Gastrocnemius medialis (tissue), 4 donors: ENCODE measurements at regions not wholly inside any gene's neighbourhood (a gene's known extent, or its start where the extent isn't known, plus 50 kb on each side); places are given as distances from the start of the nearest gene placed in this dataset.

Source experiments
- ATAC-seq, 2 donors: fragments of 150-250 bp; one replicate each; pipeline ENCODE4 v1.9.1; 2016
- DNase-seq, 2 donors: peaks; one replicate each; pipeline ENCODE4 v3.0.0-alpha.2; 2019
- H3K27ac ChIP-seq, 4 donors: fragments of 200-600 bp; sonication (generic); 1 replicate in 1 of 4; 2 replicates in 3 of 4; pipeline ENCODE4 v1.5.1; 2016 to 2018; ENCODE audit warnings: mild to moderate bottlenecking in 2 of 4, moderate library complexity in 1 of 4
- H3K27me3 ChIP-seq, 3 donors: fragments of 200-600 bp; sonication (generic) in 2 of 3; 1 replicate in 1 of 3; 2 replicates in 2 of 3; pipeline versions ENCODE4 v1.5.1 to v1.6.0; 2016 to 2019; ENCODE audit warnings: mild to moderate bottlenecking in 1 of 3, moderate library complexity in 1 of 3
- H3K36me3 ChIP-seq, 2 donors: fragments of 200-600 bp; sonication (generic) in 1 of 2; one replicate each; pipeline ENCODE4 v1.5.1; 2017 to 2018
- H3K4me1 ChIP-seq, 2 donors: fragments of 200-600 bp; sonication (generic) in 1 of 2; one replicate each; pipeline ENCODE4 v1.5.1; 2016 to 2017; ENCODE audit warnings: mild to moderate bottlenecking in 2 of 2
- H3K4me3 ChIP-seq, 4 donors: fragments of 200-600 bp; sonication (generic) in 3 of 4; 1 replicate in 1 of 4; 2 replicates in 3 of 4; pipeline ENCODE4 v1.5.1; 2016 to 2019; ENCODE audit warnings: mild to moderate bottlenecking in 2 of 4
- H3K9me3 ChIP-seq, 3 donors: fragments of 200-600 bp; sonication (generic) in 2 of 3; 1 replicate in 1 of 3; 2 replicates in 2 of 3; pipeline ENCODE4 v1.5.1; 2016 to 2019
- POLR2A ChIP-seq, 2 donors: fragments of 450-650 bp; IDR thresholded peaks; one replicate each; pipeline ENCODE4 v1.6.1; 2017; ENCODE audit warnings: antibody characterized with exemption in 2 of 2, mild to moderate bottlenecking in 2 of 2, moderate library complexity in 2 of 2
- in situ Hi-C, 4 donors: fragments of 200-750 bp; cut with MboI; loops; one replicate each; pipeline versions ENCODE4 v1.15.0 to v1.8.0; 2017; ENCODE audit warnings: low sequenced_read_pairs in 4 of 4
- intact Hi-C: fragments of 100-400 bp; cut with DNase I; formaldehyde crosslinking; loops from one replicate; pipeline ENCODE4 v1.15.1; 2023; ENCODE audit warnings: low total_unique reads
- TF ChIP-seq, protein P1 (sequence below), 5 experiments: fragments of 450-650 bp in 3 of 5; fragments of 200-600 bp in 2 of 5; sonication (generic) in 2 of 5; IDR thresholded peaks in 4 of 5; conservative IDR thresholded peaks in 1 of 5; 1 replicate in 4 of 5; 2 replicates in 1 of 5; pipeline ENCODE4 v1.5.1; 2016 to 2019; ENCODE audit warnings: antibody characterized with exemption in 5 of 5, mild to moderate bottlenecking in 3 of 5, moderate library complexity in 3 of 5

- H3K36me3 ChIP-seq = no peaks in the 10 kb centered on the region
- in situ Hi-C loops (no loop called here), intact Hi-C loops (no loop called here)
- H3K9me3 ChIP-seq = no peaks in the 10 kb centered on the region
- H3K27me3 ChIP-seq = no peaks in the 10 kb centered on the region
- TF ChIP-seq POLR2A (IDR thresholded peaks at IDR 0.05) = no peak
- TF ChIP-seq, protein P1, sequence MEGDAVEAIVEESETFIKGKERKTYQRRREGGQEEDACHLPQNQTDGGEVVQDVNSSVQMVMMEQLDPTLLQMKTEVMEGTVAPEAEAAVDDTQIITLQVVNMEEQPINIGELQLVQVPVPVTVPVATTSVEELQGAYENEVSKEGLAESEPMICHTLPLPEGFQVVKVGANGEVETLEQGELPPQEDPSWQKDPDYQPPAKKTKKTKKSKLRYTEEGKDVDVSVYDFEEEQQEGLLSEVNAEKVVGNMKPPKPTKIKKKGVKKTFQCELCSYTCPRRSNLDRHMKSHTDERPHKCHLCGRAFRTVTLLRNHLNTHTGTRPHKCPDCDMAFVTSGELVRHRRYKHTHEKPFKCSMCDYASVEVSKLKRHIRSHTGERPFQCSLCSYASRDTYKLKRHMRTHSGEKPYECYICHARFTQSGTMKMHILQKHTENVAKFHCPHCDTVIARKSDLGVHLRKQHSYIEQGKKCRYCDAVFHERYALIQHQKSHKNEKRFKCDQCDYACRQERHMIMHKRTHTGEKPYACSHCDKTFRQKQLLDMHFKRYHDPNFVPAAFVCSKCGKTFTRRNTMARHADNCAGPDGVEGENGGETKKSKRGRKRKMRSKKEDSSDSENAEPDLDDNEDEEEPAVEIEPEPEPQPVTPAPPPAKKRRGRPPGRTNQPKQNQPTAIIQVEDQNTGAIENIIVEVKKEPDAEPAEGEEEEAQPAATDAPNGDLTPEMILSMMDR (IDR thresholded peaks at IDR 0.05 in 4 of 5, conservative IDR thresholded peaks at IDR 0.05 in 1 of 5) = no peak
- ATAC-seq = no peak
- H3K4me3 ChIP-seq = no peak overlapping the region
- no peak overlapping the region for H3K27ac ChIP-seq
- H3K4me1 ChIP-seq = no peaks in the 10 kb centered on the region
- no peak for DNase-seq
Observed at GRCh38 chr5:121086671-121087070, 622.6 kb downstream of the PRR16 start.

DNA sequence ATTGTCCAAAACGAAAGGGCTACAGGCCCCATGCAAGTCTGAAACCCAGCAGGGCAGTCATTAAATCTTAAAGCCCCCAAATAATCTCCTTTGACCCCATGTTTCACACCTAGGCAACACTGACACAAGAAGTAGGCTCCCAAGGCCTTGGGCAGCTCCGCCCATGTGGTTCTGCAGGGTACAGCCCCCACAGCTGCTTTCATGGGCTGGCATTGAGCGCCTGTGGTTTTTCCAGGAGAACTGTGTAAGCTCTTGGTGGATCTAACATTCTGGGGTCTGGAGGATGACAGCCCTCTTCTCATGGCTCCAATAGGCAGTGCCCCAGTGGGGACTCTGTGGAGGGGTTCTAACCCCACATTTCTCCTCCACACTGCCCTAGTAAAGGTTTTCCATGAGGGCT, 623.5 kb downstream of the PRR16 start:
- no peak overlapping the region for H3K4me3 ChIP-seq
- TF ChIP-seq, protein P1 (IDR thresholded peaks at IDR 0.05 in 4 of 5, conservative IDR thresholded peaks at IDR 0.05 in 1 of 5) = no peak
- TF ChIP-seq POLR2A (IDR thresholded peaks at IDR 0.05) = no peak
- no peaks in the 10 kb centered on the region for H3K36me3 ChIP-seq
- DNase-seq (no peak), ATAC-seq (no peak)
- intact Hi-C loops (no loop called here), in situ Hi-C loops (no loop called here)
- no peaks in the 10 kb centered on the region for H3K27me3 ChIP-seq
- H3K9me3 ChIP-seq = no peaks in the 10 kb centered on the region
- no peak overlapping the region for H3K27ac ChIP-seq
- no peaks in the 10 kb centered on the region for H3K4me1 ChIP-seq

DNA sequence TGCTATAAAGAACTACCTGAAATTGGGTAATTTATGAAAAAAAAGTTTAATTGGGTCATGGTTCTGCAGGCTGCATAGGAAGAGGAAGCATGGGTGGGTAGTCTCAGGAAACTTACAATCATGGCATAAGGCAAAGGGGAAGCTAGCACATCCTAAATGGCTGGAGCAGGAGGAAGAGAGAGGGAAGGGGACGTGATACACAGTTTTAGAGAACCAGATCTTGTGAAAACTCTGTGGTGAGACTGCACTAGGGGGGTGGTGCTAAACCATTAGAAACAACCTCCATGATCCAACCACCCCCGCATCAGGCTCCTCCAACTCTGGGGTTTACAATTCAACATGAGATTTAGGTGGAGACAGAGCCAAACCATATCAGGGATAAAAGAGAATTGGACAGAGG, 624.2 kb downstream of the PRR16 start:
- in situ Hi-C loops = no loop called here
- H3K27me3 ChIP-seq = no peaks in the 10 kb centered on the region
- no peak for ATAC-seq

DNA sequence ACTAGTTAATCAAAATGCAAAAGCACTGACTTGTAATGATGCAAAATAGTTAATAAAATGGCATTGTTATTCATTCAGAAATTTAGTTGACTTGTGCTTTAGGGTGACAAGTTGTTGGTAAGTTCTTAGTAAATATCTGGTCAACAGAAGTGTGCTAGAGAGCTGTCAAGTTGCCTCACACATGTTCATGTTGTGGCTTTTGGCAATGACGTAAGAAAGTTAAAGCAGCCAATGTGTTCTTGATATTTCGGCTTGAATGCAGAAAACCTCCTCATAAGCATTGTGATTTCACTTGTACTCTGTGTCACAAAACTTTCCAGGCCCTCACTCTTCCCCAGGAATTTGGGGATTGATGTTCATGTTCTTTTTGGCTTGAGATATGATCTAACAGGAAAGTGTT, 626.7 kb downstream of the PRR16 start:
- TF ChIP-seq, protein P1 (IDR thresholded peaks at IDR 0.05 in 4 of 5, conservative IDR thresholded peaks at IDR 0.05 in 1 of 5) = no peak
- TF ChIP-seq POLR2A (IDR thresholded peaks at IDR 0.05) = no peak
- Histone ChIP-seq H3K9me3 (no peaks in the 10 kb centered on the region), H3K4me1 (no peaks in the 10 kb centered on the region), H3K27ac (no peak overlapping the region), H3K4me3 (no peak overlapping the region), H3K27me3 (no peaks in the 10 kb centered on the region), H3K36me3 (no peaks in the 10 kb centered on the region)
- intact Hi-C loops (no loop called here), in situ Hi-C loops (no loop called here)
- ATAC-seq (no peak), DNase-seq (no peak)

More for the DNA sequence above, 624.2 kb downstream of the PRR16 start:
- Histone ChIP-seq H3K9me3 (no peaks in the 10 kb centered on the region), H3K27ac (no peak overlapping the region), H3K4me1 (no peaks in the 10 kb centered on the region), H3K36me3 (no peaks in the 10 kb centered on the region), H3K4me3 (no peak overlapping the region)
- DNase-seq = no peak
- intact Hi-C loops = no loop called here
- no peak for TF ChIP-seq POLR2A (IDR thresholded peaks at IDR 0.05)
- TF ChIP-seq, protein P1 (IDR thresholded peaks at IDR 0.05 in 4 of 5, conservative IDR thresholded peaks at IDR 0.05 in 1 of 5) = no peak

DNA sequence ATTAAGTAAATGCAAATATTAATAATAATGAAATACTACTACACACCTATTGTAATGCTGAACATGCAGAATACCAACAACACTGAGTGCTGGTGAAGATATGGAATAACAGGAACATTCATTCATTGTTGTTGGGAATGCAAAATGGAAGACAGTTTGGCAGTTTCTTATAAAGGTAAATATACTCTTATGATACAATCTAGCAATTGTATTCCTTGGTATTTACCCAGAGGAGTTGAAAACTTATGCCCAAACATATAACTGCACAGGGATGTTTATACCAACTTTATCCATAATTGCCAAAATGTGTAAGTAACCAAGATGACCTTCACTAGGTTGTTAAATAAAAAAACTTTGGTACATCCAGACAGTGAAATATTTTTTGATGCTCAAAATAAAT, 636.8 kb downstream of the PRR16 start:
- TF ChIP-seq, protein P1 (IDR thresholded peaks at IDR 0.05 in 4 of 5, conservative IDR thresholded peaks at IDR 0.05 in 1 of 5) = no peak
- intact Hi-C loops (no loop called here), in situ Hi-C loops (no loop called here)
- Histone ChIP-seq H3K9me3 (no peaks in the 10 kb centered on the region), H3K4me3 (no peak overlapping the region), H3K27ac (no peak overlapping the region), H3K4me1 (no peaks in the 10 kb centered on the region), H3K36me3 (no peaks in the 10 kb centered on the region), H3K27me3 (no peaks in the 10 kb centered on the region)
- no peak for ATAC-seq
- DNase-seq = no peak
